T-helper 2 cell treated with Interferon-gamma antibody and Interleukin-4, amounts not matched to agents 5 μg/mL and 100 μg/mL, for 36 hours (primary cell): ENCODE measurements at regions not wholly inside any gene's neighbourhood (a gene's known extent, or its start where the extent isn't known, plus 50 kb on each side); places are given as distances from the start of the nearest gene placed in this dataset.

Experiments
- DNase-seq: peaks from one replicate; pipeline ENCODE4 v3.0.0; 2021; ENCODE audit warnings: low spot score
- H3K27ac Mint-ChIP-seq: one replicate; pipeline ENCODE4 v1.8.0; 2021; ENCODE audit warnings: mild to moderate bottlenecking, mixed read lengths
- H3K27me3 Mint-ChIP-seq: one replicate; pipeline ENCODE4 v1.8.0; 2021; ENCODE audit warnings: low read depth, mixed read lengths
- H3K36me3 Mint-ChIP-seq: one replicate; pipeline ENCODE4 v1.8.0; 2021; ENCODE audit warnings: low read depth, mixed read lengths
- H3K4me1 Mint-ChIP-seq: one replicate; pipeline ENCODE4 v1.8.0; 2021; ENCODE audit warnings: low read depth, mixed read lengths
- H3K4me3 Mint-ChIP-seq: one replicate; pipeline ENCODE4 v1.8.0; 2022; ENCODE audit warnings: mild to moderate bottlenecking, moderate library complexity, mixed read lengths
- H3K9me3 Mint-ChIP-seq: one replicate; pipeline ENCODE4 v1.8.0; 2021; ENCODE audit warnings: mixed read lengths

DNA sequence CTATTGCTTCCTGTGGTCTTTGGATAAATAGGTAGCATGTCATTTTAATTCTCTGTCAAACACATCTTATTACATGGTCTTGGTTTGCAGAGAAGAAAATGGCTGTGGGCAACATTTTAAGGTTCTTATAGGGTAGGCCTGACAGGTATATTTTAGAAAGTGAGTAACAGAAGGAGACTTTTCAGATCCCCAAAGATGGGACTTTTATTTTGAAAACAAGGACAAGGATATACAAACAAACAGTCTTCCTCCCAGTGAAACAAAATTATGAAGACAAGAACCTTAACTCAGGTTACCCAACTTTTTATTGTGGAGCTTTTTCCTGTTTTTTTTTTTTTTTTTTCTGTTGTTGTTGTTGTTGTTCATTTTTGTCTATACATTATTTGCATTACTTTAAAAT, 916.2 kb downstream of the NTRK3 start:
- Mint-ChIP-seq H3K4me3 (no peak overlapping the region), H3K4me1 (no peaks in the 10 kb centered on the region), H3K27ac (no peak overlapping the region), H3K9me3 (no peaks in the 10 kb centered on the region), H3K27me3 (no peaks in the 10 kb centered on the region), H3K36me3 (no peaks in the 10 kb centered on the region)
- DNase-seq = no peak

DNA sequence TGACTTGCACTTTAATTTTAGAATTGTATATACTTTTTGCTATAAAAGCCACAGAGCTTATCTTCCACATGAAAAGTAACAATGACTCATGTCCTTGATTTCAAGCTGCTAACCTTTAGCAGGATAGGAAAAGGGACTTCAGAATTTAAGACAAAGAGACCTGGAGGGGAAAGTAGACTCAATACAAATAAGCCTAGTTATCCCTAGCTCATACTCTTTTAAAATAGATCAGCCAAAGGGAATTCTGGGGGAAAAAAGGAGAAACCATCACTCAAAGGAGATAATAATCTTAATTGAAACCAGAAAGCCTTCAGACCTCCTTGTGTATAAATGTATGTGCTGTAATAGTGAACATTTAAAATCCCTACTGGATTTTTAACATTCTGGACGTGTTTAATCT, 930.3 kb downstream of the NTRK3 start:
- H3K9me3 Mint-ChIP-seq = no peaks in the 10 kb centered on the region
- no peaks in the 10 kb centered on the region for H3K27me3 Mint-ChIP-seq
- no peaks in the 10 kb centered on the region for H3K4me1 Mint-ChIP-seq
- no peaks in the 10 kb centered on the region for H3K36me3 Mint-ChIP-seq
- no peak overlapping the region for H3K27ac Mint-ChIP-seq
- DNase-seq = no peak
- no peak overlapping the region for H3K4me3 Mint-ChIP-seq

- Mint-ChIP-seq H3K9me3 (no peaks in the 10 kb centered on the region), H3K27ac (no peak overlapping the region), H3K4me1 (no peaks in the 10 kb centered on the region), H3K4me3 (no peak overlapping the region), H3K27me3 (no peaks in the 10 kb centered on the region), H3K36me3 (no peaks in the 10 kb centered on the region)
- DNase-seq = no peak
These were observed 933.7 kb downstream of the NTRK3 start for GRCh38 chr15:87322870-87323269.

DNA sequence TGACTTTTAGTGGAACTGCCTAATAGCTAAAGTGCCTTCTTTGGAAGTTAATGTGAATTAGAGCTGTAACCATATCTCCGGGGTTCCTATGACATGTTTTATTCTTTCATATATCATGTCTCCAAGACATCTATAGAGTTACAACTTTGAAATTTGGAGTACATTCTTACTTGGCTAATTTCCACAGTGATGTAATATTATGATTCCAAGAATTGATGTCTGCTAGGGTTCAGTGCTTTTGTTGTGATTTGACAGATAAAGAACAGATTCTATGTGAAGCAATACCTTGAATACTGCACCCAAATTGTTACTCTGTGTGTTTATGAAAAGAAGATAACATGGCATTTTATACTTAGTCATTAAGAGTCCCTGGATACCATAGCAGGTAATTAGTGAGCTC, 934.3 kb downstream of the NTRK3 start:
- no peak for DNase-seq
- Mint-ChIP-seq H3K9me3 (no peaks in the 10 kb centered on the region), H3K4me3 (no peak overlapping the region), H3K36me3 (no peaks in the 10 kb centered on the region), H3K27me3 (no peaks in the 10 kb centered on the region), H3K4me1 (no peaks in the 10 kb centered on the region), H3K27ac (no peak overlapping the region)

DNA sequence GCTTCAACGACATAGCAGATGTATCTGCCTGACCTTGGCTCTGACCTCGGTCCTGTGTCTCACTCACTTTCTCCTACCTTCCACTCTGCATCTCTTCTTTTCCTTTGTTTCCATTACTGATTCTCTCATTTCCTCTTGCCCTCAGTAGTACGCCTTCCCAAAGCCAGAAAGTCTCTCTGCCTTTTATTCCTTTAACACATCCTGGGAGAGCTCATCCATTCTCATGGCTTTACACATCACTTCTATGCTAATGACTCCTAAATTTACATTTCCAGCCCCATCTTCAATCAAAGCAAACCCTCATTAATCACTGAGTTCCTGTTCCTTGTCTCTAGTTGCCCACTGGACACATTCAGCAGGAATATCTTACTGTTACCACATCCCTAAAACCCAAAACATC, 938.6 kb downstream of the NTRK3 start:
- no peaks in the 10 kb centered on the region for H3K9me3 Mint-ChIP-seq
- no peaks in the 10 kb centered on the region for H3K36me3 Mint-ChIP-seq
- H3K27ac Mint-ChIP-seq = no peak overlapping the region
- DNase-seq = no peak
- no peak overlapping the region for H3K4me3 Mint-ChIP-seq
- no peaks in the 10 kb centered on the region for H3K4me1 Mint-ChIP-seq
- H3K27me3 Mint-ChIP-seq = no peaks in the 10 kb centered on the region

GRCh38 chr15:87312221-87312620, 944.3 kb downstream of the NTRK3 start:
- no peak for DNase-seq
- H3K27me3 Mint-ChIP-seq = no peaks in the 10 kb centered on the region
- no peaks in the 10 kb centered on the region for H3K4me1 Mint-ChIP-seq
- H3K36me3 Mint-ChIP-seq = no peaks in the 10 kb centered on the region
- H3K4me3 Mint-ChIP-seq = no peak overlapping the region
- no peak overlapping the region for H3K27ac Mint-ChIP-seq
- peaks cover 4% of the 10 kb centered on the region for H3K9me3 Mint-ChIP-seq

GRCh38 chr15:87300146-87300545, 956.4 kb downstream of the NTRK3 start:
- Mint-ChIP-seq H3K36me3 (no peaks in the 10 kb centered on the region), H3K27ac (no peak overlapping the region), H3K27me3 (no peaks in the 10 kb centered on the region), H3K9me3 (no peaks in the 10 kb centered on the region), H3K4me1 (no peaks in the 10 kb centered on the region), H3K4me3 (no peak overlapping the region)
- DNase-seq = no peak

- H3K4me3 Mint-ChIP-seq = no peak overlapping the region
- H3K4me1 Mint-ChIP-seq = no peaks in the 10 kb centered on the region
- no peak for DNase-seq
- H3K9me3 Mint-ChIP-seq = no peaks in the 10 kb centered on the region
- no peaks in the 10 kb centered on the region for H3K27me3 Mint-ChIP-seq
- no peaks in the 10 kb centered on the region for H3K36me3 Mint-ChIP-seq
- H3K27ac Mint-ChIP-seq = no peak overlapping the region
These were observed 961.7 kb downstream of the NTRK3 start for GRCh38 chr15:87294854-87295253.

- no peaks in the 10 kb centered on the region for H3K4me1 Mint-ChIP-seq
- DNase-seq = no peak
- H3K36me3 Mint-ChIP-seq = no peaks in the 10 kb centered on the region
- no peak overlapping the region for H3K4me3 Mint-ChIP-seq
- no peaks in the 10 kb centered on the region for H3K9me3 Mint-ChIP-seq
- no peak overlapping the region for H3K27ac Mint-ChIP-seq
- no peaks in the 10 kb centered on the region for H3K27me3 Mint-ChIP-seq
These were observed 963.5 kb downstream of the NTRK3 start for GRCh38 chr15:87293031-87293430.

DNA sequence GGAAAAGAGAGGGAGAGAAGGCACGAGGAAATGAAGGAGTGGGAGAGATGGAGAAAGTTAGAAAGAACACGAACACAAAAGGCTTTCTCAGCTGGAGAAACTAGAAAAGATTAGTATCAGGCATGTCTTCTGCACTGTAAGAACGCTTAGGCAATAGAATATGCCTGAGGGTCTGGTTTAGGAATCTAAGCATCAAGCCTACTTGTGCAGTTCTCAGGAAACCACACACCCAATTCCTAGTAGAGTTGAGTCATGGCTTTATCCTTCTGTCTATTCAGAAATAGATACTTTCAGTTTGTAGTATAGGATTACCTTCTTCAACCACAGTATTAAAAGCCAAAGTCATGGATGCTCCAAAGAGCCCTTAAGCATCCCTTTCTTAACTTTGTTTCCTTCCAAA, 969.4 kb downstream of the NTRK3 start:
- no peak overlapping the region for H3K27ac Mint-ChIP-seq
- no peaks in the 10 kb centered on the region for H3K27me3 Mint-ChIP-seq
- H3K4me1 Mint-ChIP-seq = no peaks in the 10 kb centered on the region
- no peak for DNase-seq
- no peak overlapping the region for H3K4me3 Mint-ChIP-seq
- H3K36me3 Mint-ChIP-seq = no peaks in the 10 kb centered on the region
- peaks cover 7% of the 10 kb centered on the region for H3K9me3 Mint-ChIP-seq

DNA sequence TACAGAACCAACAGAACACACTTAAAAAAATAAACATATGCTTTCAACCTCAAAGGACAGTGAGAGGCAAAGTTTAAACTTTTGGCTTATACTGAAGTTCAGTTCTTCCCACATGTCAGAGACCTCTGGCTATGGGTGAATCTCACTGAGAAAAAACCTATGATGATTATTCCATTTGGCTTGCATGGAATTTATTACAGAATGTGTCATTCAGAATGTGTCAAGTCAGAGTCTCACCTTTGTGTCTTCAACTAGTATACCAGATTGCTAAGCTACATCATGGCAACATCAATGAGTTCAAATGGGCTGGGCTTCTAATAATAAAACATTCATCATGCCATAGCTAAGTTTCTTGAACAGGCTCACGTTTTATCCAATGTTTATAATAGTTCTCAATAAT, 987.0 kb downstream of the NTRK3 start:
- Mint-ChIP-seq H3K9me3 (peaks cover 3% of the 10 kb centered on the region), H3K36me3 (no peaks in the 10 kb centered on the region), H3K4me3 (no peak overlapping the region), H3K27me3 (no peaks in the 10 kb centered on the region), H3K27ac (no peak overlapping the region), H3K4me1 (no peaks in the 10 kb centered on the region)
- DNase-seq = no peak

DNA sequence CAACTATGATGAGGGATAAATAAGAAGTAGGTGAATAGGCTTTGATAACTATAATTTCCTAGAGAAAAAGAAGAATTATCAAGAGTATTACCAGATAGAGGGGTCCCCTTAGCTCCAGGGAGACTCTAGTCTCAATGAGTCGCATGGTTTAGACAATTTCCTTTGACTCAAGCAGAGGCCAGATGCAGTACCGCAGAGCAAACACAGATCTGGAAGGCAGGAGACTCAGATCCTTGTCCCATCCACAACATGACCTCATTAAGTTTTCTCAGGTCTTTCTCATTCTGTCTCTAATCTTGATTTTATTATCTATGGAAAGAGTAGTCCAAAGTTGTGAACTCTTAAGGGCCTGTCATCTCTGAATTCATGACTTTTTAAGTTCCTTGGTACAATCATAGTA, 987.9 kb downstream of the NTRK3 start:
- DNase-seq = no peak
- Mint-ChIP-seq H3K4me3 (no peak overlapping the region), H3K27ac (no peak overlapping the region), H3K27me3 (no peaks in the 10 kb centered on the region), H3K4me1 (no peaks in the 10 kb centered on the region), H3K36me3 (no peaks in the 10 kb centered on the region), H3K9me3 (peaks cover 3% of the 10 kb centered on the region)

GRCh38 chr15:87267798-87268197, 988.7 kb downstream of the NTRK3 start:
- Mint-ChIP-seq H3K27ac (no peak overlapping the region), H3K9me3 (peaks cover under 1% of the 10 kb centered on the region), H3K4me1 (no peaks in the 10 kb centered on the region), H3K27me3 (no peaks in the 10 kb centered on the region), H3K36me3 (no peaks in the 10 kb centered on the region), H3K4me3 (no peak overlapping the region)
- no peak for DNase-seq

- H3K4me1 Mint-ChIP-seq = no peaks in the 10 kb centered on the region
- no peak for DNase-seq
- no peaks in the 10 kb centered on the region for H3K9me3 Mint-ChIP-seq
- no peak overlapping the region for H3K27ac Mint-ChIP-seq
- no peak overlapping the region for H3K4me3 Mint-ChIP-seq
- H3K27me3 Mint-ChIP-seq = no peaks in the 10 kb centered on the region
- H3K36me3 Mint-ChIP-seq = no peaks in the 10 kb centered on the region
These were observed 992.7 kb downstream of the NTRK3 start for GRCh38 chr15:87263871-87264270.

DNA sequence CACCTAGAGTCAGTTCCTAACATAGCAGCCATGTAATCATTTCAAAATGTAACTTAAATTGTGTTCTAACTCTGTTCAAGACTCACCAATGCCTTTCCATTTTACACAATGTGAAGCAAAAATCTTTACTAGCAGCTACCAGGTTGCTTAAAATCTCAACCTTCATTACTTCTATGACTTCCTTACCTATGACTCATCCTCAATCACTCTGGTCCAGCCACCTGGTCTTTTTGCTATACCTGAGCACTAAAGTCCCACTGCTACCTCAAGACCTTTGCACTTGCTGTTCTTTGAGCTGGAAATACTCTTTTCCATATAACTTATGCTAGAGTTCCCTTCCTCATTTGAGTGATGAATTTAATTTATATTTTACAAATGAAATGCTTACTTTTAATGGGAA, 993.2 kb downstream of the NTRK3 start:
- H3K27ac Mint-ChIP-seq = no peak overlapping the region
- H3K36me3 Mint-ChIP-seq = no peaks in the 10 kb centered on the region
- no peaks in the 10 kb centered on the region for H3K27me3 Mint-ChIP-seq
- no peak for DNase-seq
- H3K9me3 Mint-ChIP-seq = no peaks in the 10 kb centered on the region
- H3K4me1 Mint-ChIP-seq = no peaks in the 10 kb centered on the region
- no peak overlapping the region for H3K4me3 Mint-ChIP-seq

GRCh38 chr15:87245592-87245991, 1010.9 kb downstream of the NTRK3 start:
- Mint-ChIP-seq H3K27me3 (no peaks in the 10 kb centered on the region), H3K4me1 (no peaks in the 10 kb centered on the region), H3K27ac (no peak overlapping the region), H3K9me3 (peaks cover 3% of the 10 kb centered on the region), H3K36me3 (no peaks in the 10 kb centered on the region), H3K4me3 (no peak overlapping the region)
- no peak for DNase-seq
